Right kidney (tissue), 1 donor: ENCODE measurements at regions not wholly inside any gene's neighbourhood (a gene's known extent, or its start where the extent isn't known, plus 50 kb on each side); places are given as distances from the start of the nearest gene placed in this dataset.
A peak's percentile ranks its signal among the peaks of the same experiment; 100 is the strongest.
"Not testable (repeated sequence)": the region's sequence is repeated elsewhere in the genome, so short reads cannot be mapped to it uniquely, and the experiment has no call there.

Experiments
- DNase-seq: peaks from one replicate; pipeline ENCODE4 v3.0.0-alpha.2; 2016

DNA sequence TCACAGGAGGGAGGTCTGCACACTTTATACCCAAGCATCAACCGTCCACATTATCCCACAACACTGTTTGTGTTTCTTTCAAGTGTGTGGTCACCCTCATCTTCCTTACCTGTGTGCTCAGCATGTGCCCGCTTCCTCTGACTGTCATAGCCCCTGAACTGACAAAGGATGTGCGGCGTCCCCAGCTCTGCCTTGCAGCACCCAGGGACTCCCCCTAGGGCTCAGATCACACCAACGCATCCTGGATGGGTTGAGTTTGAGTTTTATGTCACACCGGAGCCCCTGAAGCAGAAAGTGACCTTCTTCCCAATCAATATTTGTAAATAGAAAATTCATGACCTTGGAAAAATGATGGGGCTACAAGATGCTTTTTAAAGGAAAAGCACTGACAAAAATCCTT is 770.7 kb upstream of the TMEM132C start:
- DNase-seq = no peak

DNA sequence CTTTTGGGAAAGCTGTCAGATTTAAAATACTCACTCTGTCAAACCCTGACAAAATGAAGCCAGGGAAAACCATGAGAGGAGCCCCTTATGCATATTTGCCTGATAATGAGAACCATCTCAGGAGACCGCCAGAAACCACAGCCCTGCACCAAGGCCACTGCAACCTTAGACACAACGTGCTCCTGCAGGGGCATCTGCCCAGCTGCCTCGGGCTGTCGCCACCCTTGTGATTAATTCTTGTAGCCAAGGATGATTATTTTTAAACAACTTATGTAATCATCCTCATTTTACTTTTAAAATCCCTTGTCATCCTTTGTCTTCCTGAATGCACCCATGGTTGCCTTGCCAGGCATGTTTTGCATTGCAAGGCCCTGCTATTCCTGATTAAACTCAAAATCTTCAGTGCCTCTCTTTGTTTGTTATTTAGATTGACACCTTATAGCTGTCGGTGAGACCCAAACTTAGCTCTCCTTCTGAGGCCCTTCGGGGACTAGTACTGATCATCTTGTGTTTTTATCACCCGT is 766.4 kb upstream of the TMEM132C start:
- no peak for DNase-seq

DNA sequence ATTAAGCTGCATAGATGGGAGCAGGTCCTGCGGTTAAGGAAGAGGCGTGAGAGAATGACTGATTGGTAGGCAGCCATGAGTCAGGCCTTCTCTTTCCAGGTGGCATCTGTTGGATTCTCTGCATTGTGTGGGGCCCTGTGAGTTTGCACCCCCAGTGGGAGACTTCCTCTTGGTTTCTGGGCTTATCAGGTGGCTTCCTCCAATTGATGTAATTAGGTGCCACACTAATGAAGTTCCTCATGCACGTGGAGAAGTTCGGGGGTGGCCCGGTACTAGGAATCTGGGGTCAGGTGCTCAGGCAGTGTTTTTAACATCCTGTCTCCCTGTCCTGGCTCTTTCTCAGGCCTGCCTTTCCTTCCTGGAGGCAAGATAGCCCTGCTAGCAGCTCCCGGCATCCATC is 765.1 kb upstream of the TMEM132C start:
- no peak for DNase-seq

DNA sequence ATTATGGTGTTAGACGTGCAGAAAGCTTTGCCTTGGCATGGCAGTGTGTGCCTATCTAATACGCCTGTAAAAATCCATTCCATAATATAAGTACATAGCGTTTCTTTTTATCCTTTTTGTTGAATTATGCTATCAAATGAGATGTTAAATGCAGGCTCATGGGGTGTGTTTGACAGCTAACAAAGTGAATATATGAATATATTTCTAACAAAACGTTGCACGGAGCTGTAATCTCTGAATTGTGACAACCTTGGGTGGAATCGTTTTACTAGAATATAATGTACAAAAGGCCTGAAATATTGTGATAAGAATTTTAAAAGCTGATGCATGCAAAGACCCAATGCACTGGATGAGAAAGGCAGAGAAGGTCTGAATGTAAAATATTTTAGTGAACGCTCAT is 763.7 kb upstream of the TMEM132C start:
- DNase-seq = no peak

DNA sequence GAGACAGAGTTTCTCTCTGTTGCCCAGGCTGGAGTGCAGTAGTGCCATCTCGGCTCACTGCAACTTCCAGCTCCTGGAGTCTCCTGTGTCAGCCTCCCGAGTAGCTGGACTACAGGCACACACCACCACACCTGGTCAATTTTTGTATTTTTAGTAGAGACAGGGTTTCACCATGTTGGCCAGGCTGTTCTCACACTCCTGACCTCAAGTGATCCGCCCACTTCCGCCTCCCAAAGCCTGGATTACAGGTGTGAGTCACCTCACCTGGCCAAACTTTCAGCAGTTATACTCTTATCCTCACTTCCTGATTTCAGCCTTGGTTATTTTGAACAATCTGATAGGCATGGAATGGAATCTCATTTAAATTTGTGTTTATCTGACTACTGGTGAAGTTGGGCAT is 763.0 kb upstream of the TMEM132C start:
- DNase-seq = not testable (repeated sequence)

DNA sequence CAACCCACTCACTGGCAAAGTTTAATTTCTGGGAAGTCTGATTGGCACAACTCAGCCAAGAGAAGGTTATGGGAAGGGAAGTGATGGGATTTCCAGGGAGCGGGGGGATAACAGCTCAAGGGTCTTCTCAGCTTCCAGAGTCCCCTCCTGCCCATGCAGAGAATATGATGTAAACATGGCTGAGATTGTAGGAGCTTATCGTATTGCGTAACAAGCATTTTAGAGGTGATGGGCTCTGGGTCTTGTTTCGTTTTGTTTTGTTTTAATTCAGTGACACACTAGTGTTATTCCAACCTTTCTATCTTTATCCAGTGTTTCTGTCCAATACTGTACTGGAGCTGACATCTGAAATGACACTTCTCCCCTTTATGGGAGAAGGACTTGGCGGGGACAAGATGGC is 762.1 kb upstream of the TMEM132C start:
- no peak for DNase-seq

DNA sequence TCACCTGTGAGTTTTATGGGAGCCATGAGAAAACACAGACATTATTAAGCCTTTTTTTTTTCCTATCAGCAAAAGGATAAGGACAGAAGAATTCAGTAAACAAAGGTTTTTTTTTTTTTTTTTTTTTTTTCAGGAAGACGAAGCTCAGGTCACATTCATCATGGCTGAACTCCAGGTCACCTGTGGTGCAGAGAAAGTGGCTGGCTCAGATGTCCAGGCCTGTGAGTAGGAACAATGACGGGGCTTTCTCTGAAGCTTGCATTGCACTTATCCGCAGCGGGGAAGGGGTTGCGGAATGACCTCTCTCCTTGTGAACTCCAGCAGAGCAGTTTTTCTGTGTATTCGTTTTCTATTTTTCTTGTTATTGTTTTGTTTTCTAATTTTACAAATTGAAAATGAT is 759.6 kb upstream of the TMEM132C start:
- no peak for DNase-seq

DNA sequence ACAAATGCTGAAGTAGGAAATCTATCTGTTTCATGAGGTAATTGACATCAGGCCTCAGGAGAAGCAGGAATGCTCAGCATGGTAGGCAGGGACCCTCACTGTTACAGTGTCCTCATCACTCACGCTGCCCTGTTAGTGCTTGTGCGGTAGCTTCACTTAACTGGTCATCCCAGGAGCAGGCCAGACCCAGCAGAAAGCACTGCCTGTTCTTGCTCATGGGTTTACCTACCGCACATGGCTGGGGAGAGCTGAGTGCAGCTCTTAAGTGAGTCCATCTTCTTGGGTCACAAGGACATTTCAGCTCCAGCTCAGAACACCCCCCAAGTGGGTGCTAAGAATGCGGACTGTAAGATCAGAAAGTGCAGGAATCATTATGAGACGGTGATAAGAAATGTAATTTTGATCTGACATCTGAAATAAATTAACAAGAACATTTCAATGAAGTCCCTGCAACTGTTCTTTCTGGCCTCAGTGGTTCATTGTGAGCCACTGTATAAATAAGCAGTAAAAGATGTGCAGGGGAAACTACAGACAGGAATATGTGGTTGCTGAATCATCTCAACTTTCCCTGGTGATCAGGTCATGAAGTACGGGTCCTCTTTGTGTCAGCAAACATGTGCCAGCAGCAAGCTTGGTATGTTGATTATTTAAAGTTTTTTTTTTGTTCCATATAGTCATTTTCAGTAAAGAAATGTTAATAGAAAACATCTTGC is 757.7 kb upstream of the TMEM132C start:
- DNase-seq = no peak

DNA sequence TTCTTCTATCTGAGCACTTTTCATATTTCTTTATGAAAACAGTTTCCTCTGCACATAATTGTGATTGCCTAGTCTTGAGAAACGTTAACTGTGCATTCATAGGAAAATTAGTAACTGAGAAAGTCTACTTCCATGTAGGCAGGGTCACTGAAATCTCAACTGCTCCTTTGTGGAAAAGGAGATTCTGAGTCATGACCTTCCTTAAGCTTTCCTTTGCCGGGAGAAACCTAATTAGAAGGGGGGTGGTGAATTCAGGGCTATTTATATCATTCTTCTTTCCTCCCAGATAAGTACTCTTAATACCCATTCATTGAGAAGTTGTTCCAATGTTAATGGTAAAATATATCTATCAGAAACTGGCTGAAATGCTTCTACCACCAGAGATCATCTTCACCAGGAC is 751.0 kb upstream of the TMEM132C start:
- no peak for DNase-seq

DNA sequence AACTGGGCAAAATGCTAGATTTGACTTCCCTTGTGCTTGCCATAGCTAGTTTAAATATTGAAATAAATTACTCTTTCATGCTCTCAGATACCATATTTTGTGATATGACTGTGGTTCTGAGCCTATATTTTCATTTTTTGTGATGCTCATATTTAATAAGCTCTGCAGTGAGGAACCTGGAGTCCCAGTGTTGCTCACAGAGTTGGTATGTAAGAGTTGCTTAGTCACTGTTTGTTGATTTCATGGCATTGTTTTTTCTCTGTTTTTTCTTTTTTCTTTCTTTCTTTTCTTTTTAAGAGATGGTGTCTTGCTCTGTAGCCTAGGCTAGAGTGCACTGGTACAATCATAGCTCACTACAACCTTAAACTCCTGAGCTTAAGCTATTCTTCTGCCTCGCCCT is 750.5 kb upstream of the TMEM132C start:
- no peak for DNase-seq

DNA sequence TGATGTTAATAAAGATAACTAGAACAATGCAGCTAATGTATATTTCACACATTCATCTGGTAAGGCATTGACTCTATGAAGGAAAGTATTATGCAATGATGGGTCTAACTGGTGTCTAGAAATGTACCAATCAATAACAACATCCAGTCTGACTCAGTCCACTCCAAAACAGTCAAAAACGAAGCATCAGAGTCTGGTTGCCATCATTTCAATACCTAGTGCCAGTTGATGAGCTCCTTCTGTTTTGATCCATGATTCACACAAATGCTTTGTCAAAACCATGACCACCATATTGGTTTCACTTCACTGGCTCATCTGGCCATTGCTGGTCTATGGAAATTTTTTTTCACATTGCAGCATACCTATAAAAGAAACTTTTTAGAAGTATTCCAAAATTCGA is 747.2 kb upstream of the TMEM132C start:
- no peak for DNase-seq

DNA sequence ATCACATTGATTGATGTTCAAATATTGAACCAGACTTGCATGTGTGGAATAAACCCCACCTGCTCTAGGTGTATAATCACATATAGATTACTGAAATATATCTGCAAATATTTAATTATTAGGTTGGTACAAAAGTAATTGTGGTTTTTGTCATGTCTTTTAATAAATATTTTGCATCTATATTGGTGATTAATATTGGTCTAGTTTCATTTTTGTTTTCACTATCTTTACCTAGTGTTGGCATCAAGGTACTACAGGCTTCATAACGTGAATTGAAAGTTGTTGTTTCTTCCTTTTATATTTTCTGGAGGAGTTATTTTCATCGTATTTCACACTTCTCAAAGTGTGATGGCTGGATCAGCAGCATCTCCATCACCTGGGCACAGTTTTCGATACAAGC is 740.0 kb upstream of the TMEM132C start:
- DNase-seq = no peak

DNA sequence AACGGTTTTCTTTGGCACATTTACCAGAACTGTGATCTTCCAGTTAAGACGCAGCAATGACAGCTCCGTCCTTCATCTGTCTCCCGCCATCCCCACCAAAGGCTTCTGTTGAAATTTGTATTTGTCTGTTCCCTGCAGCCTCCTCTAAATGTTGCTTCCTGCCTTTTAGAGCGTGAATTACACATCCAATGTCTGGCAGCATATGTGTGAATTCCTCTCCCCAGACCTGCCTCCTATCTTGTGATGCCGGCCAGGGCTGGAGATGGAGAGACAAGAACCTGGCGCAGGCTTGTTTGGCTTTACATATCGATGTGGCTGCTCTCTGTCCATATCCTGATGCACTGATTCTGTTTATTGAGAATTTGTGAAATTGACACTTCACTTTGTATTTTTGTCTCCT is 738.4 kb upstream of the TMEM132C start:
- DNase-seq = no peak

DNA sequence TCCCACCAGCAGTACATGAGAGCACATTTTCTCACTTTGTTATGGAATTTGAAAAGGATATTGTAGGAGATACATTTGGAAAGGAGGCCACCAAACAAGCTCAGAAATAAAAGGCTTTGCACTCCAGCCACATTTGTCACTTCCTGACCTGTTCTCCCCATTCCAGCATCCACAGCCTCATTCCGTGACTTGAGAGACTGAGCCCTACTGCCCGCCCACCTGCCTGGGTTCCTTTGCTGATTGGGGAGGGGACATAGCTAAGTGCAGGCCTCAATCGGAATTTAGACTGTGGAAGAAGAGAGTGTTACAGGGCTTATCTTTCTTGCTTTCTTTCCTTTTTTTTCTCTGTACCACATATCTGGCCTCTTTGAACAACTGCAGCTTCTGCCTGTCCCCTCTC is 735.4 kb upstream of the TMEM132C start:
- peak; percentile 5 for DNase-seq

DNA sequence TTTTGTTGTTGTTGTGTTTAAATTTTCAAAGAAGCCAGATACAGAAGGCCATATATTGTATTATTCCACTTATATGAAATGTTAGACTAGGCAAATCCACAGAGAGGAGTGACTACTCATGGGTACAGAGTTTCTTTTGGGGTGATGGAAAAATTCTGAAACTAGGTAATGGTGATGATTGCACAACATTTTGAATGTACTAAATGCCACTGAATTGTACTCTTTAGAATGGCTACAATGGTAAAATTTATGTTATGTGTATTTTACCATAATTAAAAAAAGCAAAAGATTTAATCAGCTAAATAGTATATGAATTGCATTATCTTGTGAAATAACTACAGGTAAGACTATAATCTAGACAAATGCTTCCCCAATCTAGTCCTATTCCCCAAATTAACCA is 733.6 kb upstream of the TMEM132C start:
- no peak for DNase-seq

DNA sequence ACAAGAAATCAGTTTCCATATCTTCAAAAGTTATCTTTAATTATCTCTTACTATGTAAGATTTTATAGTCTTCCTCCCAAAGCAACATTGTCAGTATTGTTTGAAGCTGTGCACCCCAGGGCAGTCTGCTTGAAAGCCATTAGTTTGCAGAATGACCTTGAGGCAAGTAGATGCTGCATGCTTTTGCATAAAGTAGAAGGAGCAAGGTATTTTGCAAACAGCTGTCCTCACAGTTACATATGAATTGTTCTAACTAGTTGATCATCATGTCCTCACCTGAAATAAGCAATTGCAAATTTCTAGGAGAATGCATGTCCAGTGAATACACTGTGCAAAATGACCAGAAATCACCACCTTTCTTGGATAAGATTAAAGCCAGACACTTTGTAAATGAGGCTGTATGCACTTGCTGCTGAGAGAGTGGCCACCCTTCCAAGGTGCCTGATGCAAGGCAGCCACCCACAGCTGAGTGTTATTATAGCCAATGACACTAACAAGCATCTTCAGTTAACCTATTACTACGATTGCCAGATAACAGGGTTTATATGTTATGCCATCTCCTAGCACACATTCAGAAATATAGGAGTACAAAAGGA is 730.0 kb upstream of the TMEM132C start:
- no peak for DNase-seq

DNA sequence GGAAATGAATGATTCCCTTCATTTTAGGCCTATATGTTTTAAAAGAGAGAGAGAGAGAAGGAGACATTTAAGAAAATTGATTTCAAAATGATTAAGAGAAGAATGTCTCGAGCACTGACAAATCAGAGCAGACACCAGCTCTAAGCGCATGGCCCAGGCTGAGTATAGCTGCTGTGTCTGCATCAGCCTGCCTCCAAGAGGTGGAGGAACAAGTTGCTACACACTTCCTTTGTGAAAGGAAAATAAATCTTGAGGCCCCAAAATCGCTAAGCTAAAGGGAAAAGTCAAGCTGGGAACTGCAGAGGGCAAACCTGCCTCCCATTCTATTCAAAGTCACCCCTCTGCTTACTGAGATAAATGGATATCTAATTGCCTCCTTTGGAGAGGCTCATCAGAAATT is 728.7 kb upstream of the TMEM132C start:
- no peak for DNase-seq

DNA sequence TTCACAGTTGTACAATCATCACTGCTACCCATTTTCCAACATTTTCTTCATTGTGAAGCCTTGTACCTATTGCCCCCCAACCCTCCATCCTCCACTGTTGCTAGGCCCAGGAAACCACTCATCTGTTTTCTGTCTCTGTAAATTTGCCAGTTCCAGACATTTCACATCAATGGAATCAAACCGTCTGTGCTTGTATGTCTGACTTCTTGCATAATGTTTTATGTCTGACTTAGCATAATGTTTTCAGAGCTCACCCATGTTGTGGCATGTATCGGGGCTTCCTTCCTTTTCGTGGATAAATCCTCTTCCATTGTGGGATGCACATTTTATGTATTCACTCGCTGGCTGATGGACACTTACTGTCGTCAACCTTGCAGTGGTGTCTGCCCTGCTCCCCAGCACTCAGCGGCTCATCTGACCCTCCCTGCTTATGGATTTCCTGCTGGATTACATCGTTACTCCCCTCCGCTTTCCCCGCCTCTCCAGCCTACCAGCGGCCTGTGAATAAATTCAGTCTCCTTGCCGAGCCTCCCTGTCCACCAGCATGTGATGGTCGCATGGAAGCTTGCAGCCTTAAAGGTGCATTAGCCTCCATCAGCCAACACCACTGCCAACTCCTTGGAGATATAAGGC is 727.6 kb upstream of the TMEM132C start:
- no peak for DNase-seq

DNA sequence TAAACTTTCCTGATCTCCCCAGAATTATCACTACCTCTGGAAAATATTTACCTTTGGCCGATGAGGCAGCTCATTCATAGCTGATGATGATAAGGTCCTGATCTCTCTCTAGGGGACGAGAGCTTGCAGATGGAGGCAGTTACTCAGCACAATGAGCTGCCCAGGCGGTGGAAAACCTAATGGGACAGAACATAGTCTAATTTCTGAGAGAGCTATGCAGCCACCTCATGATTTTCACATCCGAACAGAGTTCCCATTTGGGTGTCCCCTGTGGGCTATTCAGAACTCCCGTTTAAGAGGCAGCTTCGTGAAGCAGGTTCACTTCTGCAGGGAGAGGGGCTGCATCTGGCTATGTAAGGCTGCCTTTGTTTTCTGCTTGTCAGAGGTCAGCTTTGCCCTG is 724.6 kb upstream of the TMEM132C start:
- no peak for DNase-seq

DNA sequence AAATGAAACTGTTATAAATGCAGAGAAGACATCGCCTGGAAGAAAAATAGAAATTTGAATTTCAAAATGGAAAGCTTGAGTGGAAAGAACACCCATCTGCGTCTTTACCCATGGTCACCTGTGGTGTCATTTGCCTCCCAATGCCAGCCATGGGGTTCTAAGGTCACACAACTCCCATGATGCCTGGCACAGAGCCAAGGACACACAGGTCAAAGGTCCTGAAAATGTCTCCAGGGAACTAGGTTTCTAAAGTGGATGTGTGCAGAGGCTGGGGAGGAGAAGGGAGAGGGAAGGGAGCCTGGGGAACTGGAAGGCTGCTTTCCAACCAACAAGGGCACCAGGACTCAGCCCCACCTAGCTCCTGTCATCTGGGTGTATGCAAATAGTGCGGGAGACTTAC is 724.0 kb upstream of the TMEM132C start:
- no peak for DNase-seq

DNA sequence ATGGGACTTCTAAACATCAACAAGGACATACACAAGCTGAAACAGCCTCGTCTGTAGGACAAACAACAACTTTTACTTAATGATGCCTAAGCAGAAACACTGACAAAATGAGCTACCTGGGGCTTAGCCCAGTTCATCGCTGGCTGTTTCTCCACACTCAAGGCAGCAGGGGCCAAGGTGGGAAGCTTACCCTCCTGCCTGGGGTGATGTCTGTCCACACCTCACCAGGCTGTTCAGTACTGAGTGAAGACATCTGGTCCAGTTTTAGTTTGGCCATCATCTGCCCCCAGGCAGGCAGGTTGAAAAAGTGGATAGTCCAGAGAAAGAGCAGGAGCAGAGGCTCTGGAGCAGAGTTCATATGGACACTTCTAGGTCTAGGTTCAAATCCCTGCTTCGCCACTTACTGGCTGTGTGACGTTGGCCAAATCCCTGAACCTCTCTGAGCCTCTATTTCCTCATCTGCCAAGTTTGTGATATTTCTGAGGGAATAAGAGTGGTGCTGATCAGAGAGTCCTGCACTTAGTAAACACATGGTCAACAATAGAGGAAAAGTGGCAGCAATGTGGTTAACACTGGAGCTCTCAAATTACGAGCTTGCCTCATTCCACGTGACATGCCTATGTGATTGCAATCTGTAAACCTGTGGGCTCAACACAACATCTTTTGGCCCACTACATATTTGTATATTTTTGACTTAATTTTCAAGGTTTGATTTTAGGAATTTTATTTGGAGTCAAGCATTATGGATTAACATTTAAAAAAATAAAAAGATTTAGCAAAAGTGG is 720.1 kb upstream of the TMEM132C start:
- DNase-seq = no peak

DNA sequence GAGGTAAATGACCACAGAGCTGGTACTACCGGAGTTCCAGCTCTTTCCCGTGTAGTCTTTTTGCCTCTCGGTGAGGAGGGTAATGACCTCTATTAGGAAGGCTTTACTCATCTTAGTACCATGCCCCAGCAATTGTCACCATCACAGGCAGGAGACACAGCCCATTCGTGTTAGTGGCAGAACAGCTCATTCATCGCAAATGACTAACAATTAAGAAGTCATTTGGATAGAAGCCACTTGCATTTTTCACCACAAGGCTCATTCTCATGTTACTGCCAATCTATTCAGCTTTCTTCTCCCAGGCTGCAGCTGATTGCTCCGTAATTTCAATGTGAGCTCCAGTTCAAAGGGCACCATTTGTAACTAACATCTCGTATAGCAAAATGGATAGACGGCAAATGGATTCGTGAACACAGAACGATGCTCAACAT is 718.8 kb upstream of the TMEM132C start:
- DNase-seq = no peak

DNA sequence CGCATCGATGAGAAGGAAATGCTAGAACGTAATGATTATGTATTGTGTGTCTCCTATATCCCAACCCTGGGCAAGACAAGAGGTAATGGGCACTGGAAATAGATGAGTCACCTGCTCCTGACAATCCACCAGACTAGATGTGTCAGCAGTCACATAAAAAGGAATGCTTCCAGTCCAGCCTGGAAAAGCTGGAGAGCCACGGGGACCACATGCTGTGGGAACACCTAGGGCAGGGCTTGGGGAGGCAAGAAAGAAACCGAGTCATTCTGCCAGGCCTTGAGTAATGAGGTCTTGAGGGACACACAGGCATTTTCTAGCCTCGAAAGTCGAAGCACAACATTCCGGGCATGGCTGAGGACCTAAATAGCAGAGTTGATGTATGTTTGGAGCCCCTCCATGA is 716.7 kb upstream of the TMEM132C start:
- DNase-seq = no peak
